ENCODE measurements at regions not wholly inside any gene's neighbourhood (a gene's known extent, or its start where the extent isn't known, plus 50 kb on each side); places are given as distances from the start of the nearest gene placed in this dataset.
A peak's percentile ranks its signal among the peaks of the same experiment; 100 is the strongest.

GRCh38 chr9:21579743-21580142 lies 97.6 kb upstream of the IFNE start:
- Histone ChIP-seq H3K4me3 (ENCODE audit: control extremely low read depth in 1 of 5, extremely low read depth in 1 of 5, insufficient read depth in 1 of 5, low read depth in 2 of 5, low read length in 4 of 5) (no peak overlapping the region), H3K36me3 (replicated peaks in 1 of 2; ENCODE audit: control extremely low read depth in 1 of 2, control insufficient read depth in 1 of 2, extremely low read depth in 1 of 2, insufficient read depth in 2 of 2, low read length in 1 of 2) (no peaks in the 10 kb centered on the region), H4K20me1 (ENCODE audit: control insufficient read depth, insufficient read depth, low read length, poor library complexity, severe bottlenecking) (no peaks in the 10 kb centered on the region), H3K9me3 (ENCODE audit: control extremely low read depth in 1 of 3, control insufficient read depth in 2 of 3, insufficient read depth in 1 of 3, low read length in 2 of 3) (no peaks in the 10 kb centered on the region), H3K9ac (ENCODE audit: low read length) (no peak overlapping the region), H3K79me2 (ENCODE audit: control insufficient read depth, insufficient read depth, low read length) (no peaks in the 10 kb centered on the region), H2AFZ (ENCODE audit: insufficient read depth, low read depth, low read length, poor library complexity, severe bottlenecking) (peak overlapping the region; percentile 55), H3K27ac (ENCODE audit: low read length in 2 of 2) (no peak overlapping the region), H3K27me3 (replicated peaks in 1 of 4; ENCODE audit: control extremely low read depth in 1 of 4, control insufficient read depth in 3 of 4, insufficient read depth in 4 of 4, low read length in 3 of 4) (no peaks in the 10 kb centered on the region), H3K4me2 (replicated peaks; ENCODE audit: low read depth, low read length, poor library complexity, severe bottlenecking) (no peak overlapping the region), H3K4me1 (ENCODE audit: control insufficient read depth in 2 of 2, insufficient read depth in 2 of 2, low read length in 2 of 2) (peaks cover 0 to 5% of the 10 kb centered on the region in 2 donors)
- DNase-seq (no peak), ATAC-seq (ENCODE audit: low read depth) (no peak)
- CTCF ChIA-PET: interaction anchor here (2.1 kb wide), 1 partner anchor 253 kb away, joined by 4 read pairs; no protein-coding TSS in a partner anchor
- intact Hi-C loops (cut with micrococcal nuclease): no loop called here
- no peak for TF ChIP-seq CTCF (IDR thresholded peaks at IDR 0.05)
- no peak for TF ChIP-seq EZH2 (IDR thresholded peaks at IDR 0.05; ENCODE audit: borderline replicate concordance, insufficient read depth, low read depth, low read length, poor library complexity, severe bottlenecking)
- Mint-ChIP-seq H3K27me3 (peaks cover 11% of the 10 kb centered on the region), H3K27ac (no peak overlapping the region), H3K9me3 (ENCODE audit: insufficient read depth) (no peaks in the 10 kb centered on the region), H3K4me3 (no peak overlapping the region), H3K4me1 (peaks cover 2% of the 10 kb centered on the region)
- POLR2A ChIA-PET: no interaction called here
- WGBS (ENCODE audit: insufficient coverage): no CpG with 5 or more reads among the region's 1 CpG

DNA sequence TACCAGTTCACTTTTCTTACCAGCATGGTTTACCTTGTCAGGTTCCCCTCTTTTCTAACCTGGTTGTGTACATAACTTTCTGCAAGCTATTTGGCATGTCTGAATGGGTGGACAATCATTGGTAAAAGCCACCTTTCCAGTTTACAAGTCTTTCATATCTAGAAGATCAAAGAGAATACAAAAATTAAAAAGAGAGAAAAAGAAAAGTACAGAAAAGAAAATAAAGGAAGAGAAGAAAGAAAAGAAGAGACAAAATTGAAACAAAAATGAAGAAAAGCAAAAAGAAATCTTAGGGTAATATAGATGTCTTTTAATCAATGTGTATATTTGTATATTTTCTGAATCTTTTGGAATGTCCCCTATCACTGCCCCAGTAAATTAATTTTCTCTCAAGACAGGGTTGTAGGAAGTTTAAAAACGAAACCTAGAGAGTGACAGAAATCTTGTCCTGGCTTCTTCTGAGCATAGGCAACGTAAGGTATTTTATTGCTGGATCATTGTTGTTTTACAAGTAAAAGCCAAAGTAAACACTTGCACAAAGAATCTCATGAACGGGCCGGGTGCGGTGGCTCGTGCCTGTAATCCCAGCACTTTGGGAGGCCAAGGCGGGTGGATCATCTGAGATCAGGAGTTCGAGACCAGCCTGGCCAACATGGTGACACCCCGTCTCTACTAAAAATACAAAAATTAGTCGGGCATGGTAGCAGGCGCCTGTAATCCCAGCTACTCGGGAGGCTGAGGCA lies 98.7 kb upstream of the IFNE start:
- TF ChIP-seq EZH2 (IDR thresholded peaks at IDR 0.05; ENCODE audit: borderline replicate concordance, insufficient read depth, low read depth, low read length, poor library complexity, severe bottlenecking) (no peak), CTCF (IDR thresholded peaks at IDR 0.05) (peak; percentile 10)
- Mint-ChIP-seq H3K27me3 (peaks cover 11% of the 10 kb centered on the region), H3K4me3 (no peak overlapping the region), H3K4me1 (peaks cover 2% of the 10 kb centered on the region), H3K9me3 (ENCODE audit: insufficient read depth) (no peaks in the 10 kb centered on the region), H3K27ac (no peak overlapping the region)
- Histone ChIP-seq H3K4me3 (ENCODE audit: control extremely low read depth in 1 of 5, extremely low read depth in 1 of 5, insufficient read depth in 1 of 5, low read depth in 2 of 5, low read length in 4 of 5) (no peak overlapping the region), H3K4me1 (ENCODE audit: control insufficient read depth in 2 of 2, insufficient read depth in 2 of 2, low read length in 2 of 2) (peaks cover 0 to 5% of the 10 kb centered on the region in 2 donors), H3K4me2 (replicated peaks; ENCODE audit: low read depth, low read length, poor library complexity, severe bottlenecking) (no peak overlapping the region), H3K27me3 (replicated peaks in 1 of 4; ENCODE audit: control extremely low read depth in 1 of 4, control insufficient read depth in 3 of 4, insufficient read depth in 4 of 4, low read length in 3 of 4) (no peaks in the 10 kb centered on the region), H4K20me1 (ENCODE audit: control insufficient read depth, insufficient read depth, low read length, poor library complexity, severe bottlenecking) (no peaks in the 10 kb centered on the region), H3K79me2 (ENCODE audit: control insufficient read depth, insufficient read depth, low read length) (no peaks in the 10 kb centered on the region), H3K36me3 (replicated peaks in 1 of 2; ENCODE audit: control extremely low read depth in 1 of 2, control insufficient read depth in 1 of 2, extremely low read depth in 1 of 2, insufficient read depth in 2 of 2, low read length in 1 of 2) (no peaks in the 10 kb centered on the region), H2AFZ (ENCODE audit: insufficient read depth, low read depth, low read length, poor library complexity, severe bottlenecking) (no peak overlapping the region), H3K9me3 (ENCODE audit: control extremely low read depth in 1 of 3, control insufficient read depth in 2 of 3, insufficient read depth in 1 of 3, low read length in 2 of 3) (no peaks in the 10 kb centered on the region), H3K9ac (ENCODE audit: low read length) (no peak overlapping the region), H3K27ac (ENCODE audit: low read length in 2 of 2) (no peak overlapping the region)
- WGBS (ENCODE audit: insufficient coverage): 91% methylated on average over 11 of the region's 12 CpGs
- no peak for ATAC-seq (ENCODE audit: low read depth)
- CTCF ChIA-PET: no interaction called here
- POLR2A ChIA-PET: no interaction called here
- no peak for DNase-seq
- intact Hi-C loops (cut with micrococcal nuclease): no loop called here
